22Rv1 (cell line): ENCODE measurements at regions not wholly inside any gene's neighbourhood (a gene's known extent, or its start where the extent isn't known, plus 50 kb on each side); places are given as distances from the start of the nearest gene placed in this dataset.
"Not testable (repeated sequence)": the region's sequence is repeated elsewhere in the genome, so short reads cannot be mapped to it uniquely, and the experiment has no call there.

Source experiments
- H3K27ac ChIP-seq: fragments of 450-650 bp; 2 replicates; pipeline ENCODE4 v1.5.1; 2017
- CTCF ChIP-seq: fragments of 450-650 bp; IDR thresholded peaks from 2 replicates; pipeline ENCODE4 v1.5.1; 2017; ENCODE audit warnings: mild to moderate bottlenecking
- ZFX ChIP-seq: fragments of 450-650 bp; IDR thresholded peaks from 2 replicates; pipeline ENCODE4 v1.6.1; 2017; ENCODE audit warnings: antibody characterized with exemption, borderline replicate concordance

- TF ChIP-seq ZFX (no peak), CTCF (no peak)
Measured at GRCh38 chr12:131536766-131537165, 174.1 kb upstream of the SFSWAP start.

GRCh38 chr12:131537267-131537958, 173.5 kb upstream of the SFSWAP start:
- H3K27ac ChIP-seq = no peak overlapping the region
- TF ChIP-seq ZFX = no peak
- TF ChIP-seq CTCF = no peak

More at GRCh38 chr12:131536766-131537165, 174.1 kb upstream of the SFSWAP start:
- H3K27ac ChIP-seq = no peak overlapping the region

- TF ChIP-seq CTCF (no peak), ZFX (no peak)
Measured at GRCh38 chr12:131539381-131539780, 171.5 kb upstream of the SFSWAP start.

GRCh38 chr12:131540138-131540623, 170.7 kb upstream of the SFSWAP start:
- H3K27ac ChIP-seq = no peak overlapping the region
- TF ChIP-seq ZFX = no peak
- TF ChIP-seq CTCF = no peak

More at GRCh38 chr12:131539381-131539780, 171.5 kb upstream of the SFSWAP start:
- H3K27ac ChIP-seq = no peak overlapping the region

- not testable (repeated sequence) for H3K27ac ChIP-seq
Measured at GRCh38 chr12:131541512-131541911, 169.4 kb upstream of the SFSWAP start.

- H3K27ac ChIP-seq = no peak overlapping the region
- no peak for TF ChIP-seq CTCF
- TF ChIP-seq ZFX = no peak
Measured at GRCh38 chr12:131542351-131542750, 168.5 kb upstream of the SFSWAP start.

- H3K27ac ChIP-seq = no peak overlapping the region
- TF ChIP-seq ZFX = no peak
- no peak for TF ChIP-seq CTCF
Measured at GRCh38 chr12:131543040-131543439, 167.8 kb upstream of the SFSWAP start.
